HepG2 (cell line): ENCODE measurements at regions not wholly inside any gene's neighbourhood (a gene's known extent, or its start where the extent isn't known, plus 50 kb on each side); places are given as distances from the start of the nearest gene placed in this dataset.

Source experiments
- CENPX ChIP-seq: sonication (generic); formaldehyde crosslinking; IDR thresholded peaks from 2 replicates; pipeline ENCODE4 v1.9.0; 2021; ENCODE audit warnings: mild to moderate bottlenecking, missing genetic modification reagents, moderate library complexity
- KLF9 ChIP-seq: IDR thresholded peaks from 2 replicates; pipeline ENCODE4 v1.6.1; 2016; ENCODE audit warnings: low read depth
- MED13 ChIP-seq: sonication (generic); formaldehyde crosslinking; IDR thresholded peaks from 2 replicates; pipeline ENCODE4 v1.5.0; 2020; ENCODE audit warnings: missing genetic modification reagents
- PCBP1 ChIP-seq: fragments of 200-400 bp; formaldehyde crosslinking; IDR thresholded peaks from 2 replicates; pipeline ENCODE4 v1.6.1; 2017; ENCODE audit warnings: mild to moderate bottlenecking, low read depth, low read length, borderline replicate concordance
- SP1 ChIP-seq, 2 experiments: fragments of 450-650 bp in 1 of 2; sonication (generic) in 1 of 2; formaldehyde crosslinking in 1 of 2; IDR thresholded peaks; 2 replicates each; pipeline versions ENCODE4 v1.4.0 to v1.6.1; 2016 to 2020; ENCODE audit warnings: missing genetic modification reagents in 1 of 2
- SP2 ChIP-seq: sonication (generic); formaldehyde crosslinking; IDR thresholded peaks from 2 replicates; pipeline ENCODE4 v1.5.1; 2020; ENCODE audit warnings: mild to moderate bottlenecking, missing genetic modification reagents
- ZMYM3 ChIP-seq: sonication (generic); formaldehyde crosslinking; IDR thresholded peaks from 2 replicates; pipeline ENCODE4 v1.5.1; 2020; ENCODE audit warnings: mild to moderate bottlenecking, missing genetic modification reagents
- ZNF138 ChIP-seq: sonication (generic); formaldehyde crosslinking; IDR thresholded peaks from 2 replicates; pipeline ENCODE4 v1.5.0; 2020; ENCODE audit warnings: mild to moderate bottlenecking, low read depth, missing genetic modification reagents
- ZNF3 ChIP-seq: IDR thresholded peaks from 2 replicates; pipeline ENCODE4 v1.7.0; 2017; ENCODE audit warnings: inconsistent platforms
- ZNF788 ChIP-seq: sonication (generic); formaldehyde crosslinking; IDR thresholded peaks from 2 replicates; pipeline ENCODE4 v1.5.0; 2020; ENCODE audit warnings: mild to moderate bottlenecking, missing genetic modification reagents, borderline replicate concordance
- TF ChIP-seq, protein P1 (sequence below): sonication (generic); formaldehyde crosslinking; IDR thresholded peaks from 2 replicates; pipeline ENCODE4 v1.5.1; 2020; ENCODE audit warnings: missing genetic modification reagents, mild to moderate bottlenecking, borderline replicate concordance
- TF ChIP-seq, protein P2 (sequence below): sonication (generic); formaldehyde crosslinking; IDR thresholded peaks from 2 replicates; pipeline ENCODE4; 2020; ENCODE audit warnings: missing genetic modification reagents, mild to moderate bottlenecking, borderline replicate concordance
- TF ChIP-seq, protein P3 (sequence below): sonication (generic); formaldehyde crosslinking; IDR thresholded peaks from 2 replicates; pipeline ENCODE4 v1.5.0; 2020; ENCODE audit warnings: missing genetic modification reagents
- TF ChIP-seq, protein P4 (sequence below): sonication (generic); formaldehyde crosslinking; IDR thresholded peaks from 2 replicates; pipeline ENCODE4 v1.5.1; 2020; ENCODE audit warnings: missing genetic modification reagents, mild to moderate bottlenecking, borderline replicate concordance
- TF ChIP-seq, protein P5 (sequence below): sonication (generic); formaldehyde crosslinking; IDR thresholded peaks from 2 replicates; pipeline ENCODE4 v1.4.0; 2020; ENCODE audit warnings: missing genetic modification reagents
- TF ChIP-seq, protein P6 (sequence below): sonication (generic); formaldehyde crosslinking; IDR thresholded peaks from 2 replicates; pipeline ENCODE4 v1.8.0; 2022; ENCODE audit warnings: missing genetic modification reagents, low read depth, mild to moderate bottlenecking, borderline replicate concordance
- TF ChIP-seq, protein P7 (sequence below): sonication (generic); formaldehyde crosslinking; IDR thresholded peaks from 2 replicates; pipeline ENCODE4 v1.4.0; 2020; ENCODE audit warnings: mild to moderate bottlenecking, missing genetic modification reagents, borderline replicate concordance

DNA sequence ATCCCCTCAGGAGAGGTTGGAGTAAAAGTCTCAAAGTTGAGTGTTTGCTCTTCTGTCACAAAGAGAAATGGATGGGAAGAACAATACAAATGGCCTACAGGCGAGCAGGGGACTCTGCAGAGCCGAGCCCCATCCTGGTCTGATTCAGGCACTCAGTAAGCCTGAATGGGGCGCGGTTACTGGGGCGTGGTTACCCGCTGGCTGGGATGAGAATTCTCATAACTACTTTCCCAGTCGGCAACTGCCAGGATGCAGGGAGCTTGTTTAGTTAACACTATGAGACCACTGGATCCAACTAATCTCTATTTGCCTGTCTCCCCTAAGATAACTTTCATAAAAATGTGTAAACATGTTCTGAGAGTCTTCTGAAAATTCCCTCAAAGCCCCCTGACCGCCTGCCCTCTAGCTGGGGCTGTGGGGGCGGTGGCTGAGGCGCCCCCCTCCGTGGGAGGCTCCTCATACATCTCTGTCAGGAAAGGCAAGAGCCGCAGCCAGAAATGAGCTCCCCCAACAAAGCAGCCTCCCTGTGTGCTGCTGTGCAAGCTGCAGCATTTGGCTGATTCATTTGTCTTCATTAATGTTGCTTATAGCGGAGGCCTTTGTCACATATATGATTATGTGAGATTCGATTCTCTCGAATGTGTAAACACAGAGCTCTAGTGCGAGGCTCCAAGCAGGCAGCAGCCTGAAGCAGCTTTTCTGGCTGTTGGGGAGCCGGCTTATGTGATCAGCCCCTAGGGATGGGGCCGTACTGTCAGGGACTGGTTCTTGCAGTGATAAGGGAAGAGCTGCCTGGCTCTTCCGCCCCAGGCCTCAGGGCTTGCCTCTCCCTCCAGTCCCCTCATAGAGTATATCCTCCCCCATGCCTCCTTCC, 126.1 kb upstream of the ARHGAP5 start (continued):
- TF ChIP-seq, protein P1, sequence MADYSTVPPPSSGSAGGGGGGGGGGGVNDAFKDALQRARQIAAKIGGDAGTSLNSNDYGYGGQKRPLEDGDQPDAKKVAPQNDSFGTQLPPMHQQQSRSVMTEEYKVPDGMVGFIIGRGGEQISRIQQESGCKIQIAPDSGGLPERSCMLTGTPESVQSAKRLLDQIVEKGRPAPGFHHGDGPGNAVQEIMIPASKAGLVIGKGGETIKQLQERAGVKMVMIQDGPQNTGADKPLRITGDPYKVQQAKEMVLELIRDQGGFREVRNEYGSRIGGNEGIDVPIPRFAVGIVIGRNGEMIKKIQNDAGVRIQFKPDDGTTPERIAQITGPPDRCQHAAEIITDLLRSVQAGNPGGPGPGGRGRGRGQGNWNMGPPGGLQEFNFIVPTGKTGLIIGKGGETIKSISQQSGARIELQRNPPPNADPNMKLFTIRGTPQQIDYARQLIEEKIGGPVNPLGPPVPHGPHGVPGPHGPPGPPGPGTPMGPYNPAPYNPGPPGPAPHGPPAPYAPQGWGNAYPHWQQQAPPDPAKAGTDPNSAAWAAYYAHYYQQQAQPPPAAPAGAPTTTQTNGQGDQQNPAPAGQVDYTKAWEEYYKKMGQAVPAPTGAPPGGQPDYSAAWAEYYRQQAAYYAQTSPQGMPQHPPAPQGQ (CRISPR knock-in tag): no peak
- TF ChIP-seq, protein P2, sequence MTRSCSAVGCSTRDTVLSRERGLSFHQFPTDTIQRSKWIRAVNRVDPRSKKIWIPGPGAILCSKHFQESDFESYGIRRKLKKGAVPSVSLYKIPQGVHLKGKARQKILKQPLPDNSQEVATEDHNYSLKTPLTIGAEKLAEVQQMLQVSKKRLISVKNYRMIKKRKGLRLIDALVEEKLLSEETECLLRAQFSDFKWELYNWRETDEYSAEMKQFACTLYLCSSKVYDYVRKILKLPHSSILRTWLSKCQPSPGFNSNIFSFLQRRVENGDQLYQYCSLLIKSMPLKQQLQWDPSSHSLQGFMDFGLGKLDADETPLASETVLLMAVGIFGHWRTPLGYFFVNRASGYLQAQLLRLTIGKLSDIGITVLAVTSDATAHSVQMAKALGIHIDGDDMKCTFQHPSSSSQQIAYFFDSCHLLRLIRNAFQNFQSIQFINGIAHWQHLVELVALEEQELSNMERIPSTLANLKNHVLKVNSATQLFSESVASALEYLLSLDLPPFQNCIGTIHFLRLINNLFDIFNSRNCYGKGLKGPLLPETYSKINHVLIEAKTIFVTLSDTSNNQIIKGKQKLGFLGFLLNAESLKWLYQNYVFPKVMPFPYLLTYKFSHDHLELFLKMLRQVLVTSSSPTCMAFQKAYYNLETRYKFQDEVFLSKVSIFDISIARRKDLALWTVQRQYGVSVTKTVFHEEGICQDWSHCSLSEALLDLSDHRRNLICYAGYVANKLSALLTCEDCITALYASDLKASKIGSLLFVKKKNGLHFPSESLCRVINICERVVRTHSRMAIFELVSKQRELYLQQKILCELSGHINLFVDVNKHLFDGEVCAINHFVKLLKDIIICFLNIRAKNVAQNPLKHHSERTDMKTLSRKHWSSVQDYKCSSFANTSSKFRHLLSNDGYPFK (CRISPR knock-in tag): no peak
- TF ChIP-seq CENPX (CRISPR knock-in tag): no peak
- TF ChIP-seq PCBP1: no peak
- TF ChIP-seq, protein P3, sequence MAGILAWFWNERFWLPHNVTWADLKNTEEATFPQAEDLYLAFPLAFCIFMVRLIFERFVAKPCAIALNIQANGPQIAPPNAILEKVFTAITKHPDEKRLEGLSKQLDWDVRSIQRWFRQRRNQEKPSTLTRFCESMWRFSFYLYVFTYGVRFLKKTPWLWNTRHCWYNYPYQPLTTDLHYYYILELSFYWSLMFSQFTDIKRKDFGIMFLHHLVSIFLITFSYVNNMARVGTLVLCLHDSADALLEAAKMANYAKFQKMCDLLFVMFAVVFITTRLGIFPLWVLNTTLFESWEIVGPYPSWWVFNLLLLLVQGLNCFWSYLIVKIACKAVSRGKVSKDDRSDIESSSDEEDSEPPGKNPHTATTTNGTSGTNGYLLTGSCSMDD (CRISPR knock-in tag): no peak
- no peak for TF ChIP-seq ZNF788
- no peak for TF ChIP-seq KLF9 (CRISPR knock-in tag)
- TF ChIP-seq SP2 (CRISPR knock-in tag): no peak
- TF ChIP-seq ZNF3: no peak
- TF ChIP-seq, protein P4, sequence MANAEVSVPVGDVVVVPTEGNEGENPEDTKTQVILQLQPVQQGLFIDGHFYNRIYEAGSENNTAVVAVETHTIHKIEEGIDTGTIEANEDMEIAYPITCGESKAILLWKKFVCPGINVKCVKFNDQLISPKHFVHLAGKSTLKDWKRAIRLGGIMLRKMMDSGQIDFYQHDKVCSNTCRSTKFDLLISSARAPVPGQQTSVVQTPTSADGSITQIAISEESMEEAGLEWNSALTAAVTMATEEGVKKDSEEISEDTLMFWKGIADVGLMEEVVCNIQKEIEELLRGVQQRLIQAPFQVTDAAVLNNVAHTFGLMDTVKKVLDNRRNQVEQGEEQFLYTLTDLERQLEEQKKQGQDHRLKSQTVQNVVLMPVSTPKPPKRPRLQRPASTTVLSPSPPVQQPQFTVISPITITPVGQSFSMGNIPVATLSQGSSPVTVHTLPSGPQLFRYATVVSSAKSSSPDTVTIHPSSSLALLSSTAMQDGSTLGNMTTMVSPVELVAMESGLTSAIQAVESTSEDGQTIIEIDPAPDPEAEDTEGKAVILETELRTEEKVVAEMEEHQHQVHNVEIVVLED: no peak
- no peak for TF ChIP-seq SP1 (IDR thresholded peaks at IDR 0.05)
- no peak for TF ChIP-seq SP1 (CRISPR knock-in tag; IDR thresholded peaks at IDR 0.05)
- TF ChIP-seq, protein P5, sequence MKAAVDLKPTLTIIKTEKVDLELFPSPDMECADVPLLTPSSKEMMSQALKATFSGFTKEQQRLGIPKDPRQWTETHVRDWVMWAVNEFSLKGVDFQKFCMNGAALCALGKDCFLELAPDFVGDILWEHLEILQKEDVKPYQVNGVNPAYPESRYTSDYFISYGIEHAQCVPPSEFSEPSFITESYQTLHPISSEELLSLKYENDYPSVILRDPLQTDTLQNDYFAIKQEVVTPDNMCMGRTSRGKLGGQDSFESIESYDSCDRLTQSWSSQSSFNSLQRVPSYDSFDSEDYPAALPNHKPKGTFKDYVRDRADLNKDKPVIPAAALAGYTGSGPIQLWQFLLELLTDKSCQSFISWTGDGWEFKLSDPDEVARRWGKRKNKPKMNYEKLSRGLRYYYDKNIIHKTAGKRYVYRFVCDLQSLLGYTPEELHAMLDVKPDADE (CRISPR knock-in tag): no peak
- TF ChIP-seq ZNF138 (CRISPR knock-in tag): no peak
- TF ChIP-seq, protein P6, sequence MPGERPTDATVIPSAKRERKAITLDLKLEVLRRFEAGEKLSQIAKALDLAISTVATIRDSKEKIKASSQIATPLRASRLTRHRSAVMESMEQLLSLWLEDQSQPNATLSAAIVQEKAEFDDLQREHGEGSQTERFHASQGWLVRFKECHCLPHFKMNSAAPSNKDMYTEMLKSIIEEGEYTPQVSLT: no peak
- no peak for TF ChIP-seq MED13 (CRISPR knock-in tag)
- TF ChIP-seq ZMYM3 (CRISPR knock-in tag): no peak
- TF ChIP-seq, protein P7, sequence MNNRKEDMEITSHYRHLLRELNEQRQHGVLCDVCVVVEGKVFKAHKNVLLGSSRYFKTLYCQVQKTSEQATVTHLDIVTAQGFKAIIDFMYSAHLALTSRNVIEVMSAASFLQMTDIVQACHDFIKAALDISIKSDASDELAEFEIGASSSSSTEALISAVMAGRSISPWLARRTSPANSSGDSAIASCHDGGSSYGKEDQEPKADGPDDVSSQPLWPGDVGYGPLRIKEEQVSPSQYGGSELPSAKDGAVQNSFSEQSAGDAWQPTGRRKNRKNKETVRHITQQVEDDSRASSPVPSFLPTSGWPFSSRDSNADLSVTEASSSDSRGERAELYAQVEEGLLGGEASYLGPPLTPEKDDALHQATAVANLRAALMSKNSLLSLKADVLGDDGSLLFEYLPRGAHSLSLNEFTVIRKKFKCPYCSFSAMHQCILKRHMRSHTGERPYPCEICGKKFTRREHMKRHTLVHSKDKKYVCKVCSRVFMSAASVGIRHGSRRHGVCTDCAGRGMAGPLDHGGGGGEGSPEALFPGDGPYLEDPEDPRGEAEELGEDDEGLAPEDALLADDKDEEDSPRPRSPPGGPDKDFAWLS (CRISPR knock-in tag): no peak
